Fibroblast of mammary gland (primary cell): ENCODE measurements at regions not wholly inside any gene's neighbourhood (a gene's known extent, or its start where the extent isn't known, plus 50 kb on each side); places are given as distances from the start of the nearest gene placed in this dataset.

ENCODE experiments used
- DNase-seq: peaks from one replicate; pipeline ENCODE4 v3.0.0-alpha.2; 2010; ENCODE audit warnings: low read depth
- H3K4me3 ChIP-seq: 2 replicates; pipeline ENCODE4 v1.5.1; 2011; ENCODE audit warnings: low read depth, mild to moderate bottlenecking, low read length, moderate library complexity; ENCODE audit not compliant: control insufficient read depth
- CTCF ChIP-seq: conservative IDR thresholded peaks from 2 replicates; pipeline ENCODE4 v1.5.1; 2011; ENCODE audit warnings: low read depth, low read length, inconsistent platforms; ENCODE audit not compliant: control insufficient read depth, insufficient read depth

- TF ChIP-seq CTCF: no peak
- no peak overlapping the region for H3K4me3 ChIP-seq
- DNase-seq: no peak
These were observed 274.9 kb downstream of the RFPL4B start for GRCh38 chr6:112622036-112622435.

DNA sequence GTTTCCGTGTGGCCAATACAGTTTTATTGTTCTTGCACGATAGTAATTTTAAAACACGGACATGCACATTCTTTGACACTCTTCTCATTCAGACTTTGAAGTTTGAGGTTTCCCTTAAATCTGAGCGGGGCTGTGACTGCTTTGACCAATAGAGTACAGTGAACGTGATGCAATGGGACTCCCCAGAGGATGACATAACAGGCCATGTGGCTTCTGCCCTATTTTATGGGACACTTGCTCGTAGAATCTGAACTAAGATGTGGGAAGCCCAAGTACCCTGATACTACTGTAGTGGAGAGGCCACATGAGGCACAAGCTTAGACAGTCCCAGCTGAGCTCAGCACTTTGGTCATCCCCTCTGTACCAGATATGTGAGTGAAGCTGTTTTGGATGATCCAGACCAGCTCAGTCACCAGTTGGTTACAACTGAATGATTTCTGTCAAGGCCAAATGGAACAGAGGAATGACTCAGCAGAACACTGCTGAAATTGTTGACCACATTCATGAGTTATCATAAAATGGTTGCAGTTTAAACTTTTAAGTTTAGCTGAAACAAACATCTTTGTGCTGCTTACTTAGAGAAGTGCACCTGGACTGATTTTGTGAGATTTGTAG, 279.4 kb downstream of the RFPL4B start:
- TF ChIP-seq CTCF: no peak
- peak; percentile 90 for DNase-seq
- H3K4me3 ChIP-seq: no peak overlapping the region

- H3K4me3 ChIP-seq: no peak overlapping the region
- DNase-seq: no peak
- no peak for TF ChIP-seq CTCF
These were observed 287.2 kb downstream of the RFPL4B start for GRCh38 chr6:112634376-112634775.

- no peak for TF ChIP-seq CTCF
- DNase-seq: peak; percentile 71
- no peak overlapping the region for H3K4me3 ChIP-seq
These were observed 289.6 kb downstream of the RFPL4B start for GRCh38 chr6:112636650-112637262.

GRCh38 chr6:112639391-112639831, 292.3 kb downstream of the RFPL4B start:
- DNase-seq: peak; percentile 77
- H3K4me3 ChIP-seq: no peak overlapping the region
- TF ChIP-seq CTCF: no peak

- no peak overlapping the region for H3K4me3 ChIP-seq
- TF ChIP-seq CTCF: no peak
- DNase-seq: peak; percentile 68
These were observed 293.8 kb downstream of the RFPL4B start for GRCh38 chr6:112640891-112641290.
